Lower leg skin (tissue), 4 donors: ENCODE measurements at regions not wholly inside any gene's neighbourhood (a gene's known extent, or its start where the extent isn't known, plus 50 kb on each side); places are given as distances from the start of the nearest gene placed in this dataset.

ENCODE experiments used
- DNase-seq, 2 donors: peaks; one replicate each; pipeline ENCODE4 v3.0.0-alpha.2; 2019; ENCODE audit warnings: low spot score in 2 of 2
- H3K4me3 ChIP-seq: fragments of 200-600 bp; sonication (generic); 2 replicates; pipeline ENCODE4 v1.5.1; 2017; ENCODE audit warnings: mild to moderate bottlenecking, low read depth; ENCODE audit not compliant: poor library complexity, severe bottlenecking
- CTCF ChIP-seq, 3 donors: fragments of 450-650 bp; IDR thresholded peaks; one replicate each; pipeline ENCODE4 v1.5.1; 2016; ENCODE audit warnings: antibody characterized with exemption in 3 of 3, mild to moderate bottlenecking in 3 of 3, moderate library complexity in 2 of 3
- POLR2A ChIP-seq, 2 donors: fragments of 450-650 bp; IDR thresholded peaks; one replicate each; pipeline ENCODE4 v1.6.1; 2016 to 2017; ENCODE audit warnings: antibody characterized with exemption in 2 of 2, mild to moderate bottlenecking in 1 of 2, moderate library complexity in 1 of 2
- WGBS, 2 donors: methylation state at CpG; one replicate each; pipeline ENCODE4 v1.1.5; 2018; 5-methylcytosine and 5-hydroxymethylcytosine counted together
- intact Hi-C: fragments of 100-400 bp; cut with DNase I; formaldehyde crosslinking; loops from one replicate; pipeline ENCODE4 v1.15.0; 2023; ENCODE audit warnings: low total_unique reads

- intact Hi-C loops: no loop called here
- TF ChIP-seq POLR2A (IDR thresholded peaks at IDR 0.05) (no peak), CTCF (IDR thresholded peaks at IDR 0.05) (no peak)
- DNase-seq: peak in 1 of 2 donors; percentile 52
- 66 to 71% methylated on average over 6 of the region's 6 CpGs for WGBS, 2 donors
- no peak overlapping the region for H3K4me3 ChIP-seq
Observed at GRCh38 chr1:30475966-30476365, 247.4 kb downstream of the MATN1 start.

- peak in 1 of 2 donors; percentile 63 for DNase-seq
- WGBS, 2 donors: 90 to 94% methylated on average over 9 of the region's 9 CpGs
- TF ChIP-seq POLR2A (IDR thresholded peaks at IDR 0.05) (no peak), CTCF (IDR thresholded peaks at IDR 0.05) (no peak)
- intact Hi-C loops: no loop called here
- H3K4me3 ChIP-seq: no peak overlapping the region
Observed at GRCh38 chr1:30475201-30475600, 248.2 kb downstream of the MATN1 start.

- H3K4me3 ChIP-seq: no peak overlapping the region
- 70 to 80% methylated on average over 9 of the region's 9 CpGs for WGBS, 2 donors
- no peak for TF ChIP-seq POLR2A (IDR thresholded peaks at IDR 0.05)
- intact Hi-C loops: no loop called here
- DNase-seq: peak in 1 of 2 donors; percentile 52
Observed at GRCh38 chr1:30474818-30475200, 248.6 kb downstream of the MATN1 start.

GRCh38 chr1:30473922-30474817 is 249.2 kb downstream of the MATN1 start:
- no peak for TF ChIP-seq CTCF (IDR thresholded peaks at IDR 0.05)
- TF ChIP-seq POLR2A (IDR thresholded peaks at IDR 0.05): no peak
- intact Hi-C loops: no loop called here
- no peak overlapping the region for H3K4me3 ChIP-seq
- peak in 1 of 2 donors; percentile 59 for DNase-seq
- 64 to 80% methylated on average over 8 of the region's 8 CpGs for WGBS, 2 donors

- DNase-seq: peak in 1 of 2 donors; percentile 76
- WGBS, 2 donors: 56 to 71% methylated on average over 6 to 7 of the region's 7 CpGs
- intact Hi-C loops: no loop called here
Observed at GRCh38 chr1:30472526-30472925, 250.9 kb downstream of the MATN1 start.

More at GRCh38 chr1:30472526-30472925, 250.9 kb downstream of the MATN1 start:
- TF ChIP-seq CTCF (IDR thresholded peaks at IDR 0.05) (no peak), POLR2A (IDR thresholded peaks at IDR 0.05) (no peak)
- no peak overlapping the region for H3K4me3 ChIP-seq
